ENCODE measurements at regions not wholly inside any gene's neighbourhood (a gene's known extent, or its start where the extent isn't known, plus 50 kb on each side); places are given as distances from the start of the nearest gene placed in this dataset.
A peak's percentile ranks its signal among the peaks of the same experiment; 100 is the strongest.
"Not testable (repeated sequence)": the region's sequence is repeated elsewhere in the genome, so short reads cannot be mapped to it uniquely, and the experiment has no call there.

DNA sequence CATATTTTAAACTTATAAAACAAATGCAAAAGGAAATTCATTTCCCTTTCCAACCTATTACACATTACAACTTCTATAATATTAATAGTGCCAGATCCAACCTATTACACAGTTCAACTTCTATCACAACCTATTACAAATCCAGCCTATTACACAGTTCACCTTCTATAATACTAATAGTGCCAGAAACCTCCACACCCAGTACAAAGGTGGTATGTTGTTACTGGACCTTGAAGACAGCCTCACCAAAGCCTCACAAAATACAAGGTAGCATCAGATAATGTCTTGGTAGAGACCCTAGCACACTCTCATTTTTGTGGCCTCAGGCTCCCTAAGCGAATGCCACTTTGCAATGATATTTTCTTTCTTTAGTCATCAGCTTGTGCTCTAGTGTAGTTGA is 68.7 kb upstream of the PELI2 start:
- no peak for DNase-seq
- intact Hi-C loops (cut with DNase I) = no loop called here

DNA sequence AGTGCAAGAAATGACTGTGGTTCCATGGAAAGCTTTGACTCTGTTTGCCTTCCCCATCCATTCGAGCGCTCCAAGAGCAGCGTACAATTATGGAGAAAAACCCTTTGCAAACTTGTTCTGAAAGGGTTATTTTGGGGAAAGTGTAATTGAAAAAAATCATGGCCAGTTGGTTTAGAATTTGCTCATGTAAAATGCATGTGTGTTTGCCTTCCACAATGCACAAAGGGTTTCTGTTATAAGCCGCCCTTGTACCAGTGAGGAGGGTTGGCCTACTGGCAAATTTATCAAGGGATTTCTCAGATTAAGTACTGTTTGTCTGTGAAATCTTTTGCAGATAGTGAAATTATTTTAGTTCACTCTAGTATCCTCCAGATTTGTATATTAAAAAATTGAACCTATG is 62.7 kb upstream of the PELI2 start:
- intact Hi-C loops (cut with DNase I) = no loop called here
- DNase-seq = peak in 14 of 42 donors; percentile 11 to 62 (median 30)

DNA sequence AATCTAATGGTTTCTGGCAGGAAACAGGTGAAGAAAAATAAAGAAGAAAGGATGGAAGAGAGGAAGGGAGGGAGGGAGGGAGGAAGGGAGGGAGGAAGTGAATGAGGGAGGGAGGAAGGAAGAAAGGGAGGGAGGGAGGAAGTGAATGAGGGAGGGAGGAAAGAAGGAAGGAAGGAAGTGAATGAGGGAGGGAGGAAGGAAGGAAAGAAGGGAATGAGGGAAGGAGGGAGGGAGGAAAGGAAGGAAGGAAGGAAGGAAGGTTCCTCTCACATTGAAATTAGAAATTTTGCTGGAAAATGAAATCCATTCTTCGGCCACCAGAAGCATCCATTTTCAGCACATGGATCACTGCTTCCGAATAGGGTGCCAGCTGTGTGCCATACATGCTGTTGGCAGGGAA is 62.2 kb upstream of the PELI2 start:
- intact Hi-C loops (cut with DNase I) = no loop called here
- no peak for DNase-seq

DNA sequence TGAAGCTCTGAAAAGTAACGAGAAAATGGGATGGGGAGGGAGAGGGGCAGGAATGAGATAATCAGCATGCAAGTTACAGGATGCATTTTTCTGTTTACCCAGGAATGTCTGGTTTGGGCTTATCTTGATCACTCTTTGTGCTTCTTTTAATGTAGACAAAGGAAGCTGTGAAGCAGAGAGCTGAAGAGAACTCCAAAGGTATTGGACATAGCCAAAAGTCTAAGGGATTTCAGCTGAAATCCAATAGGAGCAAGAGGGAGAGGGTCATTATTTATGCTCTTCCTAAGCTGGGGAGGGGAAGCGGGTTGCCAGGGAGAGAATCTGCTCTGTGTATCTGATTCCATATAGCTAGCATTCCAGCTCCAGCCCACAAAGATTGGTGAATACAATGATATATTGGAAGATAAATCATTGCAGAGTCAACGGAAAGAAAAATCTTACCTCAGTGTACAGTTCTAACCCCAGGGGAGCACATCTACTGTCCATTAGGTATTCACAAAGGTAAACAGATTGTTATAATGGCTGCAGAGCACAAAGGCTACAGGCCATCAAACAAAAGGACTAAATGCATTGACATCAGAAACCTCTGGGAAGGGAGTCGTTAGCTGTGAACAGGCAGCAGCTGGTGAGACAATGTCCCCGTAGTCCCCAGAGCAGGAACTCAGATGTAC is 61.0 kb upstream of the PELI2 start:
- no peak for DNase-seq
- intact Hi-C loops (cut with DNase I) = no loop called here

DNA sequence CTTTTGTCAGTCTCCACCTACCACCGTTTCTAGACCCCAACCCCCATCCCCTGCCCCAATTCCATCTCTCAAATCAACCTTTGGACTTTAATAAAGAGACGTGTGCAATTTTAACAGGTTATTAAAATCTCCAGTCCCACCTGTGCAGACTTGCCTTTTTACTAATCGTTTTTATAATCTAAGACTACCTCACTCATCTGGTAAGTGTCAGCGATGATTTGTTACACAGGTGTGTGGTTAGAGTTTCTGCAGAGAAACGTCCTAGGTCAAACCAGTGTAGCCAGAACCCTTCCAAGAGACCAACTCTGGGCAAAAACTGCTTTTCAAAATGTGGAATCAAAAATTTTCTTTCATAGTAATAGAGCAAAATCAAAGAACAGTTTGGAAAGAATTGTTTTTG is 60.4 kb upstream of the PELI2 start:
- intact Hi-C loops (cut with DNase I) = no loop called here
- DNase-seq = no peak

DNA sequence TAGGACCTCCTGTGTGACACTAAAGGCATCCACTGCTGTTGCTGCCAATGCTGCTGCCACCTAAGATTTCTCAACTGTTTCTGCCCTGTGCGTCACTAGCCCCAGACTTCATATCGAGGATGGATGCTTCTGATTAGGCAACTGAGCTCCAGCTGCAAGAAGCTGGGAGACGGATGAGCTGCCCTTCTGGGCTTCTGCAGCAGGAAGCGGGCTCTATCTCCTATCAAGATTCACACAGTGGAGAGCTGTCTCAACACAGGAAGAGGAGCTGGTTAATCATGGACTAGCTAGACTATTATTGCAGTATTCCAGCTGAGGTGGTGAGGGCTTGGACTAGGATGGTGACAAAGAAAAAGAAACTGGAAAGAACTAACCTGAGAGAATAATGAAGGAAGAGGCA is 59.2 kb upstream of the PELI2 start:
- DNase-seq = no peak
- intact Hi-C loops (cut with DNase I) = no loop called here

DNA sequence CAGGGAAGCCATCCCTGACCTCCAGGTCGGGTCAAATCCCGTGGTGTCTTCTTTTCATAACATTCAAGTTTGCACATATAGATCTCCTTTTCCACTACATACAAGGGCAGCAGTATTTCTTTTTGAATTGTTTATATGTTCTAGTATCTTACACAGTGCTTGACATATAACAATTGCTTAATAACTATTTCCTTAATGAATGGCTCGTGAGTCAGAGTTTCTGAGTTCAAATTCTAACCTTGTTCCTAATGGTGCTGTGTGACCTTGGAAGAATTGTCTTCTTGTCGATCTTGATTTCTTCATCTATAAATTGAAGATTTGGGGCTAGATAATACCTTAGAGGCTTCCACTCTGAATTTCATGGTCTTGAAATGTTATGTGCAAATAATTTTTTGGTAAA is 57.2 kb upstream of the PELI2 start:
- intact Hi-C loops (cut with DNase I) = no loop called here
- no peak for DNase-seq

DNA sequence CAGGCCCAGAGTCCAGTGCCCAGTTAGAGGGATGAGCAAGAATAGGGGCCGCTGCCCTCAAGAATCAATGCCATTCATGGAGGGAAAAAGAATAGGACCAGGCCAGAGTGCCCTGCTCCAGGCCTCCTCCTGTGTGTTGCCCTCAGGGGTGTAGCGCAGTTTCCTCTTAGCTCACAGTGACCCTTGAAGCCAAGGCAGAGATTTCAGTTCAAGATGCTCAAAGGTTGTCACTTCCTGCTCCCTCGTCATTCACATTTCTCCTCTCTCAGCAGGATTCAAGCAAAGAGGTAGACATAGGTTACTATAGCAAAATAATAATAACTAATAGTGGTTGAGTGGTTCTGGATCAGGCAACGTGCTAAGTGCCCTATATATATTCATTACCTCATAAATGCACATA is 55.1 kb upstream of the PELI2 start:
- DNase-seq = no peak

DNA sequence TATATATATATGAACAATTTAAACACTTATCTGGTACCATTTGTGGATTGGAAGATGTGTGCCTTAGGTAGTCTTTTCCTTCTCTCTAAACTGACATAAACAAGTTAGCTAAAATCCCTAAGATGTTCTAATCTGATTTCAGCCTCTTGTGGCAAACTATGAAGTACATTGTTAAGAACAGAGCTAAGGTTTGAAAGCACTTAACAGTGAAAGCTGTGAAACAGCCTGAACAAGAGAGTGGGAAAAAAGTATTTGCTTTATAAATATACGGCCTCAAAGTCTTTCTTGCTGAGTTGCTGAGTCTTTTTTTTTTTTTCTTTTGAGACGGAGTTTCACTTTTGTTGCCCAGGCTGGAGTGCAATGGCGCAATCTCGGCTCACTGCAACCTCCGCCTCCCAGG is 53.7 kb upstream of the PELI2 start:
- no peak for DNase-seq
- intact Hi-C loops (cut with DNase I) = no loop called here

More for the DNA sequence above, 55.1 kb upstream of the PELI2 start:
- intact Hi-C loops (cut with DNase I) = no loop called here

DNA sequence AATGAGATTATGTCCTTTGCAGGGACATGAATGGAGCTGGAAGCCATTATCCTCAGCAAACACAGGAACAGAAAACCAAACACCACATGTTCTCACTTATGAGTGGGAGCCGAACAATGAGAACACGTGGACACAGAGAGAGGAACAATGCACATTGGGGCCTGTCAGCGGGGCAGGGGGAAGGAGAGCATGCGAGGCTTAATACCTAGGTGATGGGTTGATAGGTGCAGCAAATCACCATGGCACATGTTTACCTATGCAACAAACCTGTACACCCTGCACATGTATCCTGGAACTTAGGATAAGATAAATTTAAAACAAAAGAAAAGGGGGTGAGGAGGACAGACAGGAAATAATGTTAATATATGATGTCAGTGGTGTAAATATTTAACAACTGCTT is 53.0 kb upstream of the PELI2 start:
- DNase-seq; intact Hi-C loops (cut with DNase I): not testable (repeated sequence)

DNA sequence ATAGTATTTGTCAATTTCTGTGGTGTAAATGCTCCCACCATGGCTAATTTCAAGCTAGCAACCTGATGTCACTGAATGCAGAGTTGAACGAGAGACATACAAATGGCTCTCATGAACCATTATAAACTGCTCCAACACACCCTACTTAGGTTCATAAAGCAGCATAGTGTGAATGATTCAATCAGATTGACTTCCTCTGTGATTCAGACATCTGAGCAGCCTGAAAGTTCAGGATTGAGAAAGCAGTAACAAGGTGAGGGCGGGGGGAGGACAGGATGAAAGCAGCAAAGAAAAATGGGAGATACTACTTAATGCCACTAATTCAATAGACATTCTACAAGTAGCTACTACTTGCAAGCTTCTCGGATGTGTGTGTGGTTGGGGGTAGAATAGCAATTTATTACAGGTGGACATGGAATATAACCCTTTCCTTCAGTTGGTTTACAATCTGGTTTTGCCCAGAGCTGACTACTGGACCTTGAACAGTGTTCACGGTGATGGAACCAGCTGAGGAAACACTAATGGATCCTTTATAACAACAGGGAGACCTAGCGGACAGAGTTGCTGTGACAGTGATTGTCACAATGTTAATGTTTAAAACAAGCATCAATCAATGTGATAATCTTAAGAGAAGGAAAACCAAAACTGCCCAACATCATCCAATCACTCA is 52.5 kb upstream of the PELI2 start:
- intact Hi-C loops (cut with DNase I) = no loop called here
- DNase-seq = no peak

All from head of caudate nucleus (tissue), 42 donors.